Fibroblast of upper back skin (primary cell): ENCODE measurements at regions not wholly inside any gene's neighbourhood (a gene's known extent, or its start where the extent isn't known, plus 50 kb on each side); places are given as distances from the start of the nearest gene placed in this dataset.
"Not testable (repeated sequence)": the region's sequence is repeated elsewhere in the genome, so short reads cannot be mapped to it uniquely, and the experiment has no call there.

Experiments used
- DNase-seq: peaks from one replicate; pipeline ENCODE4 v3.0.0-alpha.2; 2013

DNA sequence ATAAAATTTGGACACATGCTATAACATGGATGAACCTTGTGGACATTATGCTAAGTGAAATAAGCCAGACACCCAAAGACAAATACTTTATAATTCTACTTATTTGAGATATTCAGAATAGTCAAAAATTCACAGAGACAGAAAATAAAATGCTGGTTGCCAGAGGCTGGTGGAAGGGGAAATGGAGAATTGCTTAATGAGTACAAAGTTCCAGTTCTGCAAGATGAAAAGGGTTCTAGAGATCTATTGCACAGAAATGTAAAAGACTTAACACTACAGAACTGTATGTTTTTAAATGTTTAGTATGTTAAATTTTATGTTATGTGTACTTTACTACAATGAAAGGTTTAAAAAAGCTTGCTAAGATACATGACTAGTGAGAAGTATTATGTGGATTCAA, 344.8 kb downstream of the CNTN3 start:
- no peak for DNase-seq

DNA sequence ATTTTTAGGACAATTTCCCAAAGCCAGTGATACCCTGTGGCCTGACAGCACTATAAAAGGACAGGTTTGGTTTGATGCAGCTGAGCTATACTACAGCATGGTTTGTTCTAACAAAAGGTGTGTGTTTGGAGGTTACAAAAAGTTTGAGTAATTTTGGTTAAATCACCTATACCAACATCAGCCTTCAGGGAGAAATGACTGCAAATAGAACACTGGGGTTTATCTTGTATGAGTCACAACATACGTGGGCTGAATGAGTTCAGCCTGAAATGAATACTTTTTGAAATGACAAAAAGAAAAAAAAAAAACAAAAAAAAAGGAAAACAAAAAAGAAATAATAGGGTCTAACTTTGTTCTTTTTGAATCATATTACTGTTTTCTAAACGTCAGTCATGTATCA, 345.7 kb downstream of the CNTN3 start:
- peak; percentile 33 for DNase-seq

DNA sequence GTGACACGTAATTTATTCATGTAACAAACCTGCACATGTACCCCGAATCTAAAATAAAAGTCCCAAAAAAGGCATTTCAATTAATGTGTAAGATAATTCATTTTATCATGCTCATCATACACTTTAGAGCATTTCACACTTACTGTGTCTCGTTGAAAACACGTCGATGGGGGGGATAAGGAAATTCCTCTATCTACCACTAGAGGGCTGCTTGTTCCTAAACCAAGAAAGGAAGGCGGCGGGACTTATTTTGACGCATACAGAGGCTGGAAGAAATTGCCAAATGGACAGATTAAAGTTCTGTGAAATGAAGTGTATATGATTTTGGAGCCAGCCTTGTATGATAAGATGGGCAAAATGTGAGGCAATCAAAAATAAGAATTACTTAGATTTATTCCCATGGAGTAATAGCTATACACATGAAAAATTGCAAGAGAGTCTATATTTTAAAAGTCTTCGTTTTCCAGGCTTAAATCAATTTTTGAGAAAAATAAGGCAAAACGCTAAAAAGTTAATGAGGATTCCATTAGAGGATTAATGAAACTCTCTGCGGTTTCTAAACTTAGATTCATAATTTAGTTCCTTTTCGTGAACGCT, 346.8 kb downstream of the CNTN3 start:
- DNase-seq = peak; percentile 57

DNA sequence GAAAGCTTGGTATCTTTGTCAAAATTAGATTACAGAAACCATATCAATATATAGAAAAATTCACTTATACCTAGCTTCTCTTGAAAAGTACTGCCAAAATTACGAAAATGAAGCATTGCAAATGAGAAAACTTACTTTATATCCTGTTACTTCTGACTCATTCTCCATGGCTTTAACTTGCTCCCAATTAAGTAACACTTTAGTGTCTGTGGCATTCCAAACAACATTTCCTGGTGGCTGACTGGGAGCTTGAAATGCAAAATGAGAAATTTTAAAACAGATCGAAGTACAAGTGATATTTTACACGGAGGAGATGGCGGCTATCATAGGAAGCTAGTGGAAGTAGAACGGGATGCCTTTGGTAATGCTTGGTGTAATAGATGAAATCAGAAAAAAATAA, 347.3 kb downstream of the CNTN3 start:
- peak; percentile 41 for DNase-seq

DNA sequence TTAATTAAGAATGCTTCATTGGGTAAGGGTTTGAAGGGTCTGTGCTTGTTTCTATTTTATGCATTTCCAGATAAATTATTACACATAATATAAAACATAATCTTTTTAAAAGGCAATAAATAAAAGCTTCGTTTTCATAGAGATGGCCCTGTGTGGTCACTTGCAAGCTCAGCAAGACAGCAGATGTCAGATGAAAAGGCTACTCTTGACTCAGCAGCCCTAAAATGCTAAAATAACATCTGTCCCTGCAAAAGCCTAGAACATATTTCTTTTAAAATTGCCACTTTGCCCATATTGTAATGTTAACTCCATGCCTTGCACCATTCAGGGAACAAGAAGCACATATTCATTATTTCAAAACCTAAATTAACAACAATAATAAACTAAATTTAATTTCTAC, 349.4 kb downstream of the CNTN3 start:
- DNase-seq = no peak

DNA sequence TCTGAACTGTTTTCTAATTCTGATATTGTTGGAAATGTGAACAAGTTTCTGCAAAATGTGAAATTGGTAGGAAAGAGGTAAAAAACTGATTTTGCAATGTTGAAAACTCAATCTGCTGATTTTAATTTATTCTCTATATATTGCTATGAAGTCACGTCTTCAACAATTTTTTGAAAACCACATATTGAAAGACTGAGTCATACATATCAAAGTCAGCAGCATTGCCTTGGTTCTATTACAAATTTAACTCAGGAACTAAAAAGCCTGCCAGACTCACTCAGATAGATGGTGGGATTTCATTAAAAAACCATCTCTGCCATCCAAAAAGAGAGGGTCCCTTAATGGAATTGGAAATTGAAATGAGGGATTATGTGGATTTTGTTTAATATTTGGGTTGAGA, 351.4 kb downstream of the CNTN3 start:
- peak; percentile 65 for DNase-seq

DNA sequence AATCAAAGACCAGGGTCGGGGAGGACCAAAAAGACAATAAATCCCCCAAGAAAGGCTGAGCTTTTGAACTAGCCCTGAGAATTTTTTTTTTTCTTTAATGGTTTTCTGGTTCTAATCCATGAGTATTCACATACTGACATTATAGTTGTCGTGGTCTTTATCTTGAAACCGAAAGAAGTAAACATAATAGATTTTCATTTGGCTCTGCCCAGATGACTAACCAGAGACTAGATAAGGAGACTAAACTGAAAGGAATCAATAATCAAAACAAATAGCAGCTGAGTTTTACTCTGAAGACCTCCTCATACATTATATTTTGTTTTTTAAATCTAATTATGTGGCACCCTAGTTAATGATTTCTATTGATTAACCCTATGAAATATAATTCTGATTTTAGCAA, 381.4 kb downstream of the CNTN3 start:
- no peak for DNase-seq

DNA sequence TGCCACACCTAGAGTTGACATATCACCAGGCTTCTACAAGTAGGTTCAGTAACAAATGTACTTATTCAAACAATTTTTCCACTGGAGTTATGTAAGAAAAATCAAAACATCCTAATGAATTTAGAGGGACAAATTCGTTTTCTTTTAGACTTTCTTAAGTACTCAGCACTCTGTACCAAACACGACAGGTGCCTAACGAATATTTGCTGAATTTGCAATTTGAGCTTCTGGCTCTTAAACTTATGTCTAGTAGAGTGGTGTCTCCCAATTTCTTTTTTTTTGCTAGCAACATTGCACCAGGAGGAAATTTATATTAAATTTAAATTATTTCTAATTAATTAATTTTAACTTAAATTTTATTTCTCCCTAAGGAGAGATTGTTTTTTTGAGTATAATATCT, 397.0 kb downstream of the CNTN3 start:
- no peak for DNase-seq

DNA sequence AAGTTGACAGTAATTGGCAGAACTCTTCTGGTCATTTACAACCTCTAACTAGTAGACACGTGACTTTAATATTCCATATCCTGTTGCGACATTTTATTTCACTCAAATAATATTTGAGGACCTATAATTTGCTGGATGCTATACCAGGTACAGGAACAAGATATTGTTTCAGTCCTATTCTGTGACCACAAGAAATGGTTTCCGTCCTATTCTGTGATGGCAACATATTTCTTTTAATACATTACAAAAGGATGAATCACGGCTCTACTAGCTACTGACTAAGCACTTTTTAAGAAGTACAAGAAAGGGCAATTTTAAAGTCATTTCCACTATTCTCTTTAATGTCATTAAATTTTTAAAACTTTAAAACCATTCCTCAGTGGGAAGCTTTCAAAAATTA, 400.2 kb downstream of the CNTN3 start:
- peak; percentile 63 for DNase-seq

DNA sequence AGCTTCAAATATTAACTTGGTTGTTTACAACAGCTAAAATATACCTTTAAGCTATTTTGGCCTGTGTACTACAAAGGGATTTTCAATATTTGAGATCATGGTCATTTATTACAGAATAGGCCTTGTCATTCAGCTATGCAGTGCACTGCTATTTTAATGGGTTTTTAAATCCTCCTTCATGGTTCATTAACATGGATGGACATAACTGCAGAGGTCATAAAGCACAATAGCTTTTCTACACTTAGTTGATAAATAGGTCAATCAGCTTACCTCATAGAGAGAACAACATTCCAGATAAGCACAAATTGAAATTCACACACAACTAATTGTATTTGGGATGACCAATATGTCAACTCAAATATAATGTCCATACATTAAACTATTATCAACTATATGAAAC, 403.7 kb downstream of the CNTN3 start:
- DNase-seq = no peak

DNA sequence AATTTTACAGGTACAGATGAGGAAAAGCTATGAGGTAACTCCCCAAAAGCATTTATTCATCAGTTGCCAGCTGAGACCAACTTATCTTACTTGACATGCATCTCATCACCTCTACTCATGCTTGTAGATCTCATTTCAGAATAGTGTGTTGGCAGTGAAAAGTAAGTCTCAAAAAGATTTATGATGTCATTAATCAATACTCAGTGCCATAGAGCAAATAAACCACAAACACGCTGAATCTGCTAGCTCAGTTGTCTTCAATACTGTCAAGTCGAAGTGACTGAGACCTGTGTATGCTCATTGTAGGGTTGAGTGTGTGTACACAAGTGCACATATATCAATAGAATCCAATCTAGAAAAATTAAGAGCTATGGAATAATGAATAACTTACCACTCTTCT, 413.5 kb downstream of the CNTN3 start:
- no peak for DNase-seq

DNA sequence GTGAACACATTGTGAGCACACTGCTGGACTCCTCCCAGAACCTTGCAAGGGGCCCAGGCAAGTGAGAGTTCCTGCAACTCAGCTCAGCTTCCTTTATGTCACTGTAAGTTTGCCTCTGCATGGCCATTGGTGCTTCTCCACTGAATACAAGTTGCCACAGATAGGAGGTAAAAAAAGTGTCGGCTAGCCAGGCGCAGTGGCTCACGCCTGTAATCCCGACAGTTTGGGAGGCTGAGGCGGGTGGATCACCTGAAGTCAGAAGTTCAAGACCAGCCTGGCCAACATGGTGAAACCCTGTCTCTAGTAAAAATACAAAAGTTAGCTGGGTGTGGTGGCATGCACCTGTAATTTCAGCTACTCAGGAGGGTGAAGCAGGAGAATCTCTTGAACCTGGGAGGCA, 435.8 kb downstream of the CNTN3 start:
- DNase-seq = not testable (repeated sequence)

DNA sequence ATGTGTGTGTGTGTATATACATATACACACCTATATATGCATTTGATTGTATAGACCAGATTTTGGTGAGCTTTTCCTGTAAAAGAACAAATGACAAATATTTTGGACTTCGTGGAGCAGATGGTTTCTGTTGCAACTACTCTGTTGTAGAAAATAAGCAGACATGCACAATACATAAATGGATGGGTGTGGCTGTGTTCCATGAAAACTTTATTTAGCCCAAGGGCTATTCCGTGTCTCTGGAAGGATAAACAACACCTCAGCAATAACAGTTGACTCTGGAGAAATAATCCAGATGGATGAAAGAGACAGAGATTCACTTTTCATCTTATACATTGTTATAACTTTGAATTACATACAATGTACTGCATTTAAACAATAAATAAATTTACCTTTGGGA, 441.4 kb downstream of the CNTN3 start:
- no peak for DNase-seq

DNA sequence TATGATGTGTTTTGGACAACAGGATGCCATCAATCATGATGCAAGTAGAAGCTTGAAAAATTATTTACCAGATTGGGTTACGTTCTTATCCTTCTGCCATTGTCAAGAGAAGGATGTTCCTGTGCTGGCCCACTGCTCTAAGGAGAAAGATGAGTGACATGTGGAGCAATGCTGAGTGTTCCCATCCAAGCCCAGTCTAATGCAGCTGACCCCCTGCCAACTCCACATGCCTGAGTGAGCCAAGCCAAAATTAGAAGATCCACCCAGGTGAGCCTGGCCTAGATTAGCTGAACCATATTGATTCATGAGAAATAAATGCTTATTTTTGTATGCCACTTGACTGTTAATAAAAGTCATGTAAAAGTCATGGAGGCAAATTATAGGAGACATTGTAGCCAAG, 446.5 kb downstream of the CNTN3 start:
- DNase-seq = no peak

DNA sequence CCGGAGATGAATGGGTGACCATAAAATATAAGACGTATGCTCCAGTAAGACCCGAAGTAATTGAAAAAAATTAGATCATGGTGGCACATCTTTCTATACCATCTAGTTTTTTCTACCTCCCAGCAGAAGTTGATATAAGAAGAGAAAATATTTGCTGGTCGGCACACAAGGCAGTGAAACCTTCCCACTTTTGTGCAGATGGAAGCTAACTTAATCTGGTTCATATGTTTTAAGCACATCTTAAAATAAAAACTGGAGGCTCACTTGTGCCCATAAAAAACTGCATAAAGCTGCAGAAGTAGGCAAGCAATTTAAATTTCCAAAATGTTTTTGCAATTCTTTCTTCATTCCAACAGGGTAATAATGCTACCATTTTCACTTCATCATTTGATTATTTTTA, 449.2 kb downstream of the CNTN3 start:
- DNase-seq = no peak

DNA sequence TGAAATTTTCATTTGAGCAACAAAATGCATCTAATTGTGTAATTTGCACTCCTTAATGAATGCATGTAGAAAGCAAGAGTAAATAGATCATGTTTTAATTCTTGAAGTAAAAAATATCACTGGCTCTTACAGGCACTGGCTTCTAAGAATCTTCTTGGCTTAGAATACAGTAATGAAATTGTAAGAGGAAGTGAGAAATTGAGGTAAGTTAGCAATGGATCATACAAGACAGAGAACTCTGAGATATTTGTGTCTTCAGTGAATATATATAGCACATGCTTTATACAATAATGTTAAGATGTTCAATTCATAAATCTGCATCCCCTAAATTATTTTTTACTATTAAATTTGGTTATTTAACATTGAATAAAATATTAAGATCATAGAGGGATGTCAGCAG, 465.0 kb downstream of the CNTN3 start:
- no peak for DNase-seq

DNA sequence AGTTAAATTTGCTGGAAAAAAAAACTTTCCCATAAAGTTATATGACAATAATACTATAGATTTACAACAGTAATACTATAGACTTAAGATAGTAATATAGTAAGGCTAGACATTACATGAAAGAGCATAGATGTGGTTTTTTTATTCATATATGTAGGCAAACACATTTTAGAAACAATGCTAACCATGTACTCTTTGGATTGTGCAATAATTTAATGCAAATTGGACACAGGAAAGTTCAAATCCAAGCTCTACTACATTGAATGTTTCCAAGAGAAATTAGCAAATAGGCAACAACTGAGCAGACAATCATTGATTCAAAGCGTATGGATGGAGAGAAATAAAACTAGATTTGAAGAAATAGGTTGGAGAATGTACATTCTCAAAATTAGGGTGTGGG, 469.2 kb downstream of the CNTN3 start:
- no peak for DNase-seq

DNA sequence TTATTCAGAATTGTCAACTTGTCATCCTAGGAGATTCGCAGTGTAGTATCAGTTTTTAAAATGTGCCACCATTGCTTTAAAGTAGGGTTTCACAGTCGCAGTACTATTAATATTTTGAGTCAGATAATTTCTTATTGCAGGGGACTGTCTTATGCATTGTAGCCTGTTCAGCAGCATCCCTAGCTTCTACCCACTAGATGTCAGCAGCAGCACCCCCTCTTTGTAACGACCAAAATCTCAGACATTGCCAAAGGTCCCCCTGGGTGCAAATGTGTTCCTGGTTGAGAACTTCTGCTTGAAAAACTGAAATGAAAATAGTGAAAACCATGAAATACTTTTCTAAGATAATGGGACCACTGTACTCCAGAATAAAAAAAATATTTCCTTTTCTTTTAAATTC, 474.8 kb downstream of the CNTN3 start:
- DNase-seq = peak; percentile 23

DNA sequence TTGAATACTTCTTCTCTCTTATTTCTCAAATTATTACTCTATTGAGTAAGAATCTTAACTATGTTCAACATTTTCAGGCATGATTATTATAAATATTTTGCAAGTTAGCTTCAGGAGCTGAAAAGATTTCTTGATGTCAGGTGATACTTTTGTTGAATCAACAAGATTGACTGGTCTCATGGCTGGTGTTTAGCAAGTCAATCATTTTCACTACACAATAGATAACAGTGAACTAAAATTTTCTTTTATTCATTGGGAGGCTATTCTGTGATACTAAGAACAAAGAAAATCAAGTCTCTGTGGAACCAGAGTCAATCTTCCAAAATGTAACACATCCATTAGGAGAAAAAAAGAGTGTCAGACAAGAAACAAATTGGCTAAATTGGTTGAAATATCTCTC, 476.7 kb downstream of the CNTN3 start:
- DNase-seq = no peak

DNA sequence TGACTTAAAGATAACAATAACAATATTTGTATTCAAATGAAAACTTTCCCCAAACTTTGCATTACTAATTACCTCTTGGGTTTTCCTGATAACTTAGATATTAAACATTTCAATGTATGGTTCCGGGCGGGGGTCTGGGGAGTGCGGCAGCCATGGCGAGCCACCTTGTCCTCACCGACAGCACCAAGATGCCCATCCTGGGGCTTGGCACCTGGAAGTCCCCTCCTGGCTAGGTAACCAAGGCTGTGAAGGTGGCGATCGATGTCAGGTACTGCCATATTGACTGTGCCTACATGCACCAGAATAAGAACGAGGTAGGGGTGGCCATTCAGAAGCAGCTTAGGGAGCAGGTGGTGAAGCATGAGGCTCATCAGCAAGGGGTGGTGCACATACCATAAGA, 478.7 kb downstream of the CNTN3 start:
- no peak for DNase-seq

DNA sequence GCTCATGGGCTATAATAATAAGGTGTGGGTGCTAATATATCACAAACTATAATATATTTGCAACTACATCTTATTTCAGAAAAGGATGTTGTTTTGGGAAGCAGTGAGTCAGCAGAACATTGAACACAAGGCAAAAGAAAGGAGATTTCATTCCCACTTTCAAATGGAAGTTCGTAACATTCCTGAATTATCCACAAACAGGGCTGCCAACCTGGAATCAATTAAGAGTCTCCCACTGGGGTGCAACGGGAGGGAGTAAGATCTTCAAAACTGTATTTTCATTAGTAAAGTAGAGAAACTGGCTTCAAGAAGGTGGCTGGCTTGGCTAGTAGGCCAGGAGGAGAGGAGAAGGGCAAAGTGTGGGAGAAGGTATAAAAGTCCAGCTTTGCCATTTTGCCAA, 479.6 kb downstream of the CNTN3 start:
- peak; percentile 49 for DNase-seq

DNA sequence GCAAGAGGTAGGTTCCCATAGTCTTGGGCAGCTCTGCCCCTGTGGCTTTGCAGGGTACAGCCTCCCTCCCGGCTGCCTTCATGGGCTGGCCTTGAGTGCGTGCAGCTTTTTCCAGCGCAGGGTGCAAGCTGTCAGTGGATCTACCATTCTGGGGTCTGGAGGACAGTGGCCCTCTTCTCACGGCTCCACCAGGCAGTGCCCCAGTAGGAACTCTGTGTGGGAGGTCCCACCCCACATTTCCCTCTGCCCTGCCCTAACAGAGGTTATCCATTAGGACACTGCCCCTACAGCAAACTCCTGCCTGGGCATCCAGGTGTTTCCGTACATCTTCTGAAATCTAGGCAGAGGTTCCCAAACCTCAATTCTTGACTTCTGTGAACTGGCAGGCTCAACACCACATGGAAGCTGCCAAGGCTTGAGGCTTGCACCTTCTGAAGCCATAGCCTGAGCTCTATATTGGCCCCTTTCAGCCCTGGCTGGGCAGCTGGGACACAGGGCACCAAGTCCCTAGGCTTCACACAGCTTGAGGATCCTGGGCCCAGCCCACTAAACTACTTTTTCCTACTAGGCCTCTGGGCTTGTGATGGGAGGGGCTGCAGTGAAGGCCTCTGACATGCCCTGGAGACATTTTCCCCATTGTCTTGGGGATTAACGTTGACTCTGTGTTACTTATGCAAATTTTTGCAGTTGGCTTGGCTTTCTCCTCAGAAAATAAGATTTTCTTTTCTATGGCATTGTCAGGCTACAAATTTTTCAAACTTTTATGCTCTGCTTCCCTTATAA, 482.7 kb downstream of the CNTN3 start:
- DNase-seq = not testable (repeated sequence)

DNA sequence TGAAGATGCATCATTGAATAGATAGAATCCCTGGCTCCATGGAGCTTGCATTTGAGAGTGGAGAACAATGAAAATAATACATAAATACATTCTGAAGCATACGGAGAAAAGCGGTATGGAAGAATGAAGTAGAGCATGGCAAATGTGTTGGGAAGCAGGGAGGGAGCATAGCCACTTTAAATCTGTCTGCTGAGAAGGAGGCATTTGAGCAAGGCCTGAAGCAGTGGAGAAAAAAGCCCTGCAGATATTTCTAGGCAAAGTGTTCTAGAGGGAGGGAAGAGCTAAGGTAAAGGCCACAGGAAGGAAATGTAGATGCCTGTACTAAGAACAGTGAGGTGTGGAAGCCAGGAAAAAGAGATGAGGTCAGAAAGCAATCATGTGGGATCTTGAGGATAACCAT, 484.8 kb downstream of the CNTN3 start:
- DNase-seq = no peak

DNA sequence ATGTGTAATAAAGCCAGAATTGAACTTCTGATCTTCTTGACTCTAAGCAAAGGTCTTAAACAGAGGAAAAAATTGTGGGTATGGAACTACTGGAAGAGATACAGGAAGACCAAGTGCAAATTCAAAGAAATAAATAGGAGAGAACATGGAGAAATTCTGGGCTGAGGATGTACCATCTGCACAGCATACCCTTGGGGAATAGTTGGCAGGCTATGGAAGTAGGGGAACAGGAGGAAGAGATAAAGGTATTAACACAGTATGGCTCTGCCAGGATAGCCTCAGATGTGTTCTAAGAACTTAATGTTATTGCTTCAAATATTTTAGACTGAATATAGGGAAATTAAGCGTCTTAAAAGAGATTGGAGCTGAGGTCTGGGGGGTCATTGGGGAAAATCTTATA, 485.4 kb downstream of the CNTN3 start:
- DNase-seq = no peak

DNA sequence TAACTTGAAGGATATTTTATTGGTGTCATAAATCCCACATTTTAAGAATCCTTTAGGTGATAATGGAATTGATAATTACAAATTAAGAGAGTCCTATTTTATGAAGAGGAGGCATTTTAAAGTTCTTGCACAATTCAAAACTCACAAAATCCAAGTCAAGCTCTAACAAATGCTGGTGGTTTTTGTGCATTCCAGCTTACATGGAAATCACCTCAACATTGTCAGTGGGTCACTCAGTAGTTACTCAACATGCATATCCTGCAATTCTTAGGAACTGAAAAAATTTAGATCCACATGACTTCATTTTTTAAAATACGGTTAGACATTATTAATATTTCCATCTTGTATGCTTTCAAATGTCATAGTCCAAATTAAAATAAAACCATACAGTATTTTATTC, 487.2 kb downstream of the CNTN3 start:
- DNase-seq = peak; percentile 19
